SH-SY5Y (cell line): ENCODE measurements at regions not wholly inside any gene's neighbourhood (a gene's known extent, or its start where the extent isn't known, plus 50 kb on each side); places are given as distances from the start of the nearest gene placed in this dataset.

Experiments used
- GATA2 ChIP-seq: IDR thresholded peaks from 2 replicates; pipeline ENCODE4 v1.6.1; 2011; ENCODE audit warnings: mild to moderate bottlenecking, low read depth, low read length
- GATA3 ChIP-seq: IDR thresholded peaks from 2 replicates; pipeline ENCODE4 v1.6.1; 2011; ENCODE audit warnings: low read depth, mild to moderate bottlenecking, low read length, moderate library complexity

DNA sequence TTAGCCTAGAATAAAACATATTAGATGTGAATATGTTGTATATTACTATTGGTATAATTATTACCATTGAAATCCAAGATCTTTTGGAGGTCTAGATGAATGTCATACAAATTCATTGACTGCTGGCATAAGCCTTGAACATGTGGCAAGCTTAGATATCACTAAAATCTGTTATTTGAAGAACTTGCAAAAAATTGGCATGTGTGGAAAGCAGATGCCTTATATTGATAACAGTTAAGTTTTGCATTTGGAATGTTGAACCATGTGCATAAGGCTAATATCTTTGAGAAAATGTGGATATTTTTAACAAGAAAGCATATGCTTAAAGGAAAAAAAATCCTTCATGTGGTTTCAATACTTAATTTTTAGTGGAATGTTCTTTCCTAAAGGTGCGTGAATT is 203.6 kb upstream of the PRICKLE1 start:
- TF ChIP-seq GATA2, result no peak
- TF ChIP-seq GATA3, result 0 out of 2 replicates have a peak, but pooled peaks have one; percentile 33
